ENCODE measurements at regions not wholly inside any gene's neighbourhood (a gene's known extent, or its start where the extent isn't known, plus 50 kb on each side); places are given as distances from the start of the nearest gene placed in this dataset.

DNA sequence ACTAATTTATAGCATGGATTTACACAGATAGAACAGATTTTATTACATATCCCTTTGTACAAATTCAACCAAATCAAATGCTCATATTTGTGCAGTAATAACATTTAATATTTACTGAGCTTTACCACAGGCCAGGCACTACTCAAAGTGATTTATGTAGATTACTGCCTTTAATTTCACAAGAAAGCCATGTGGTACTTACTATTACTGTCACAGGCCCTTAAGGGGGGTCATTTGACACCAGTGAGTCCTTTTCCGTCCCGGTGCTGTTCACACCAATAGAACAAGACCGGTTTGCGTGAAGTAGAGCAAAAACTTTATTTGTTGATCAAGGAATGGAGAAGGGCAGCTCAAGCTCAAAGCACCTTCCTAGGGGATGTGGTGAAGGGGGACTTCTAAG lies 308.5 kb upstream of the KCNN2 start:
- no peak for TF ChIP-seq POLR2A (IDR thresholded peaks at IDR 0.05)
- TF ChIP-seq CTCF (IDR thresholded peaks at IDR 0.05) = no peak
- H3K4me1 ChIP-seq = peaks cover 0 to 6% (median 0%) of the 10 kb centered on the region in 4 donors
- DNase-seq = no peak
- H3K27ac ChIP-seq = no peak overlapping the region
- 77% methylated on average over 4 of the region's 4 CpGs for WGBS (ENCODE audit: insufficient coverage, low coverage, low lambda C conversion rate, missing lambda C conversion rate)
- H3K36me3 ChIP-seq = no peaks in the 10 kb centered on the region
- H3K9me3 ChIP-seq = no peaks in the 10 kb centered on the region
- H3K4me3 ChIP-seq = no peak overlapping the region
- no peak for ATAC-seq
- H3K27me3 ChIP-seq = peaks cover 0 to 13% of the 10 kb centered on the region in 2 donors
- intact Hi-C loops (cut with DNase I) = no loop called here

- ATAC-seq (no peak), DNase-seq (no peak)
- intact Hi-C loops (cut with DNase I) = no loop called here
- Histone ChIP-seq H3K27ac (no peak overlapping the region), H3K27me3 (peaks cover 0 to 13% of the 10 kb centered on the region in 2 donors), H3K4me1 (peaks cover 0 to 6% (median 0%) of the 10 kb centered on the region in 4 donors), H3K4me3 (no peak overlapping the region), H3K9me3 (no peaks in the 10 kb centered on the region), H3K36me3 (no peaks in the 10 kb centered on the region)
- TF ChIP-seq POLR2A (IDR thresholded peaks at IDR 0.05) (no peak), CTCF (IDR thresholded peaks at IDR 0.05) (no peak)
- WGBS (ENCODE audit: insufficient coverage, low coverage, low lambda C conversion rate, missing lambda C conversion rate) = 18% methylated on average over 3 of the region's 3 CpGs
These were observed 307.3 kb upstream of the KCNN2 start for GRCh38 chr5:114054594-114054993.

DNA sequence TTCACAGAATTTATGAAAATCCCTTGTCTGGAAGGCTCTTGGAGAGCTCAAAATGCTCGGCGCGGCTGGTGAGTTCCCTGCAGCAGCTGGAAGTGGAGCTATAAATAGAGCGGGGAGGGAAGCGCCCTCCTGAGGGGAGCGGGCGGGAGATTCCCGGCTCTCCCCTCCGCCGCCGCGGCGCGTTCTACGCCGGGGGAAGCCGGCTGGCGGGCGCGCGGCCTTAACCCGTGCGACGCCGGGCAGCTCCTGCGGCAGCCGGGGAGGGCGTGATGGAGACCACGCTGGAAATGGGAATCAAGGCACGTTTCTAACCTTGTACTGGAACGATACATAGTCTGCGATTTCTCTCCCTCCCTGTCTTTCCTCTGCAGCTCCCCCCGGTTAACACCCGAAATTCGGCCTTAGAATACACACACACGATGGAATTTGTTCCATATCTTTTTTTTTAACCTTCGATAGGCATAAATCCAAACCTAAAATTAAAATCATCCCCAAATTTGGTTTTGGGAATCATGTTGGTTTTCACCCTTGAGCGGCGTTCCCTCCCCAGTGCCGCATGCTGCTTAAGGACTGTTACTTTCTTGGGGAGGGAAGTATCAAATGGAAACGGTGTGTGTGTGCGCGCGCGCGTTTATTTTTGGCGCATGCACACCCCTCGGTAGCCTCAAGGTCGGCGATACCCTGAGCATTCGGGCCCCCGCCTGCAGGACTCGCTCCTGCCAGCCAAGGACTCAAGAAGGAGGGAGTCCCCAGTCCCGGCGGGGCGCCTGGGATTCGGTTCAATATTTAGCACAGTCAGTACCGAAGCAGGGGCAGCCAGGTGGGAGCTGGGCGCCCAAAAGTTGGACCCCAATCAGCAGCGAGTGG lies 306.3 kb upstream of the KCNN2 start:
- Histone ChIP-seq H3K27ac (no peak overlapping the region), H3K36me3 (no peaks in the 10 kb centered on the region), H3K9me3 (no peaks in the 10 kb centered on the region), H3K4me1 (peaks cover 0 to 6% (median 0%) of the 10 kb centered on the region in 4 donors), H3K27me3 (peaks cover 0 to 13% of the 10 kb centered on the region in 2 donors), H3K4me3 (peak overlapping the region; percentile 16 to 32 (median 23))
- 2% methylated on average over 23 of the region's 60 CpGs for WGBS (ENCODE audit: insufficient coverage, low coverage, low lambda C conversion rate, missing lambda C conversion rate)
- intact Hi-C loops (cut with DNase I) = no loop called here
- no peak for TF ChIP-seq CTCF (IDR thresholded peaks at IDR 0.05)
- TF ChIP-seq POLR2A (IDR thresholded peaks at IDR 0.05) = no peak
- ATAC-seq (peak; percentile 67 to 89 (median 79)), DNase-seq (peak in 1 of 3 donors; percentile 29)

GRCh38 chr5:114056185-114056538 lies 305.7 kb upstream of the KCNN2 start:
- ATAC-seq (peak in 1 of 4 donors; percentile 23), DNase-seq (no peak)
- TF ChIP-seq POLR2A (IDR thresholded peaks at IDR 0.05) (no peak), CTCF (IDR thresholded peaks at IDR 0.05) (no peak)
- intact Hi-C loops (cut with DNase I) = no loop called here
- H3K36me3 ChIP-seq = no peaks in the 10 kb centered on the region
- H3K27me3 ChIP-seq = peaks cover 0 to 13% of the 10 kb centered on the region in 2 donors
- no peak overlapping the region for H3K27ac ChIP-seq
- WGBS (ENCODE audit: insufficient coverage, low coverage, low lambda C conversion rate, missing lambda C conversion rate) = 5% methylated on average over 4 of the region's 26 CpGs
- no peaks in the 10 kb centered on the region for H3K9me3 ChIP-seq
- H3K4me3 ChIP-seq = peak overlapping the region; percentile 16 to 32 (median 23)
- H3K4me1 ChIP-seq = peaks cover 0 to 6% (median 0%) of the 10 kb centered on the region in 4 donors

All from right lobe of liver (tissue), 6 donors.